K562 (cell line): ENCODE measurements at regions not wholly inside any gene's neighbourhood (a gene's known extent, or its start where the extent isn't known, plus 50 kb on each side); places are given as distances from the start of the nearest gene placed in this dataset.

Experiments used
- EHMT2 ChIP-seq: fragments of 450-650 bp; IDR thresholded peaks from 2 replicates; pipeline ENCODE4 v1.6.1; 2018; ENCODE audit warnings: antibody characterized with exemption
- MXI1 ChIP-seq: IDR thresholded peaks from 2 replicates; pipeline ENCODE4 v1.6.1; 2011; ENCODE audit warnings: low read depth, mild to moderate bottlenecking, improper control_type of control experiment, low read length
- SETDB1 ChIP-seq: IDR thresholded peaks from one replicate; pipeline ENCODE4 v1.6.1; 2012; ENCODE audit warnings: low read length, control low read depth, inconsistent platforms
- TF ChIP-seq, protein P1 (sequence below): sonication (generic); formaldehyde crosslinking; IDR thresholded peaks from 2 replicates; pipeline ENCODE4 v1.8.0; 2022; ENCODE audit warnings: mild to moderate bottlenecking, missing genetic modification reagents, borderline replicate concordance
- TF ChIP-seq, protein P2 (sequence below): fragments of 250-450 bp; sonication (Bioruptor Pico); IDR thresholded peaks from 2 replicates; pipeline ENCODE4 v1.4.0; 2020; ENCODE audit warnings: mild to moderate bottlenecking, moderate library complexity, borderline replicate concordance
- TF ChIP-seq, protein P3 (sequence below): sonication (generic); formaldehyde crosslinking; IDR thresholded peaks from 2 replicates; pipeline ENCODE4 v1.8.0; 2022; ENCODE audit warnings: mild to moderate bottlenecking, low read depth, missing genetic modification reagents

DNA sequence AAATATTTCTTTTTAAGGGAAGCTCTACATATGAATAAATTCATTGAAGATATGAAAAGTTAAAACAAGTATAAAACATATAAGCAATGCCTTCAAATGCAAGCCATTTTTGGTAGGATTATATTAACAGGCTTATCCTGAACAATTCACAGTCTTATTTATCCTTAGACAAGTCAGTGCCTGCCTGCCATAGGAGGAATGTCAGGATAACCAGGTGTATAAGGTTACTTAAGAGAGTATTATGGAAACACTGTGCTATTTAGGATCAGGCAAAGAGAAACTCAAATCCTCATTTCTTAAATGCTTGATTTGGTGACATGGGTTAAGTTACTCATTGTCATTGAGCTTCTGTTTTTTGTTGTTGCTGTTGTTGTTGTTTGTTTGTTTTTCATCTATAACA lies 2029.9 kb upstream of the AGA start:
- TF ChIP-seq, protein P1, sequence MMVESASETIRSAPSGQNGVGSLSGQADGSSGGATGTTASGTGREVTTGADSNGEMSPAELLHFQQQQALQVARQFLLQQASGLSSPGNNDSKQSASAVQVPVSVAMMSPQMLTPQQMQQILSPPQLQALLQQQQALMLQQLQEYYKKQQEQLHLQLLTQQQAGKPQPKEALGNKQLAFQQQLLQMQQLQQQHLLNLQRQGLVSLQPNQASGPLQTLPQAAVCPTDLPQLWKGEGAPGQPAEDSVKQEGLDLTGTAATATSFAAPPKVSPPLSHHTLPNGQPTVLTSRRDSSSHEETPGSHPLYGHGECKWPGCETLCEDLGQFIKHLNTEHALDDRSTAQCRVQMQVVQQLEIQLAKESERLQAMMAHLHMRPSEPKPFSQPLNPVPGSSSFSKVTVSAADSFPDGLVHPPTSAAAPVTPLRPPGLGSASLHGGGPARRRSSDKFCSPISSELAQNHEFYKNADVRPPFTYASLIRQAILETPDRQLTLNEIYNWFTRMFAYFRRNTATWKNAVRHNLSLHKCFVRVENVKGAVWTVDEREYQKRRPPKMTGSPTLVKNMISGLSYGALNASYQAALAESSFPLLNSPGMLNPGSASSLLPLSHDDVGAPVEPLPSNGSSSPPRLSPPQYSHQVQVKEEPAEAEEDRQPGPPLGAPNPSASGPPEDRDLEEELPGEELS = no peak
- TF ChIP-seq SETDB1 (no peak), MXI1 (no peak), EHMT2 (no peak)
- TF ChIP-seq, protein P2, sequence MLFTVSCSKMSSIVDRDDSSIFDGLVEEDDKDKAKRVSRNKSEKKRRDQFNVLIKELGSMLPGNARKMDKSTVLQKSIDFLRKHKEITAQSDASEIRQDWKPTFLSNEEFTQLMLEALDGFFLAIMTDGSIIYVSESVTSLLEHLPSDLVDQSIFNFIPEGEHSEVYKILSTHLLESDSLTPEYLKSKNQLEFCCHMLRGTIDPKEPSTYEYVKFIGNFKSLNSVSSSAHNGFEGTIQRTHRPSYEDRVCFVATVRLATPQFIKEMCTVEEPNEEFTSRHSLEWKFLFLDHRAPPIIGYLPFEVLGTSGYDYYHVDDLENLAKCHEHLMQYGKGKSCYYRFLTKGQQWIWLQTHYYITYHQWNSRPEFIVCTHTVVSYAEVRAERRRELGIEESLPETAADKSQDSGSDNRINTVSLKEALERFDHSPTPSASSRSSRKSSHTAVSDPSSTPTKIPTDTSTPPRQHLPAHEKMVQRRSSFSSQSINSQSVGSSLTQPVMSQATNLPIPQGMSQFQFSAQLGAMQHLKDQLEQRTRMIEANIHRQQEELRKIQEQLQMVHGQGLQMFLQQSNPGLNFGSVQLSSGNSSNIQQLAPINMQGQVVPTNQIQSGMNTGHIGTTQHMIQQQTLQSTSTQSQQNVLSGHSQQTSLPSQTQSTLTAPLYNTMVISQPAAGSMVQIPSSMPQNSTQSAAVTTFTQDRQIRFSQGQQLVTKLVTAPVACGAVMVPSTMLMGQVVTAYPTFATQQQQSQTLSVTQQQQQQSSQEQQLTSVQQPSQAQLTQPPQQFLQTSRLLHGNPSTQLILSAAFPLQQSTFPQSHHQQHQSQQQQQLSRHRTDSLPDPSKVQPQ = no peak
- TF ChIP-seq, protein P3, sequence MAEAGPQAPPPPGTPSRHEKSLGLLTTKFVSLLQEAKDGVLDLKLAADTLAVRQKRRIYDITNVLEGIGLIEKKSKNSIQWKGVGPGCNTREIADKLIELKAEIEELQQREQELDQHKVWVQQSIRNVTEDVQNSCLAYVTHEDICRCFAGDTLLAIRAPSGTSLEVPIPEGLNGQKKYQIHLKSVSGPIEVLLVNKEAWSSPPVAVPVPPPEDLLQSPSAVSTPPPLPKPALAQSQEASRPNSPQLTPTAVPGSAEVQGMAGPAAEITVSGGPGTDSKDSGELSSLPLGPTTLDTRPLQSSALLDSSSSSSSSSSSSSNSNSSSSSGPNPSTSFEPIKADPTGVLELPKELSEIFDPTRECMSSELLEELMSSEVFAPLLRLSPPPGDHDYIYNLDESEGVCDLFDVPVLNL = no peak
